HG02798 (cell line): ENCODE measurements at regions not wholly inside any gene's neighbourhood (a gene's known extent, or its start where the extent isn't known, plus 50 kb on each side); places are given as distances from the start of the nearest gene placed in this dataset.
"Not testable (repeated sequence)": the region's sequence is repeated elsewhere in the genome, so short reads cannot be mapped to it uniquely, and the experiment has no call there.

Source experiments
- ATAC-seq: cut with Tn5 transposase; IDR thresholded peaks from one replicate; pipeline ENCODE4 v1.9.1; 2021; ENCODE audit warnings: mild to moderate bottlenecking; ENCODE audit not compliant: unreplicated experiment, poor library complexity

DNA sequence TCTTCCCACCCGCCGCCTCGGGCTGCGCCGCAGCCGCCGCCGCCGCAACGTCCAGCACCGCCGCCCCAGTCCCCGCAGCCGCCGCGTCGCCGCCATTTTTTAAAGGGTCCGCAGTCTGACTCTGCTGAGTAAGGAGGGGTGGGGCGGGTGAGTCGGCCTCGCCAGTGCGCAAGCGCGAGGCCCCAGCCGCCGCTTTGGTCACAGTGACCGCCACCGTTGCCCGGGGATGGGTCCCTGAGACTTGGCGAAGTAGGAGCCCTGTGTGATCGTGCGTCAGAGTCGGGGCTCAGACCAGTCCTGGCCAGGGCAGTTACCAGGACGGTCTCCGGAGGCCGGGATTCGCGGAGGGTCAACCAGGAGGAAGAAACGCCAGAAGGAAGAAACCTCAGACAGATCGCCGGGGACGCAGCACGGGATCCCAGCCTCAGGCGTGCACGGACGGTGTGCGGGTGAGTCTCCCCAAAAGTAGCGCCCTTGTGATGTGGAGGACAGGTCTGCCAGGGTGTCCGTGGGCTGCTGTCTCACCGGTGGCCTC lies 1414.2 kb upstream of the PCDH10 start:
- not testable (repeated sequence) for ATAC-seq

DNA sequence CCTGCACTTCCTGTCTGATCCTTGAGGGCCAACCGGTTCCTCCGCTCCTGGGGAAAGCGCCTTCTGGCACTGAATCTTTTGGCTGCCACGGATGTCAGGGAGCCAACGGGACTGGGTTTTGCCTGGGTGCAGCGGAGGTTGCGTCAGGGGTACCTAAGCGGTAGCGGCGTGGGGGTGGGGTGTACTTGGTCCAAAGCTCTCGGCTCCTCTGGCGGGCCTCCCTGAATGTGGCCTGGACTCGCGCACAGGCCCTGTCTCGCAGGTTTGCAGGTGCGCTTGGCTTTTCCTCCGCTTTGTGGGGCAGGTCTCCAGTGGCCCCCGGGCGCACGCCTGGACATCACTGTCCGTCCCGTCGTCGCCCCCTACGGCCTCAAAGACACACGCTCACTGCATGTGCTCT lies 1410.1 kb upstream of the PCDH10 start:
- ATAC-seq = not testable (repeated sequence)

DNA sequence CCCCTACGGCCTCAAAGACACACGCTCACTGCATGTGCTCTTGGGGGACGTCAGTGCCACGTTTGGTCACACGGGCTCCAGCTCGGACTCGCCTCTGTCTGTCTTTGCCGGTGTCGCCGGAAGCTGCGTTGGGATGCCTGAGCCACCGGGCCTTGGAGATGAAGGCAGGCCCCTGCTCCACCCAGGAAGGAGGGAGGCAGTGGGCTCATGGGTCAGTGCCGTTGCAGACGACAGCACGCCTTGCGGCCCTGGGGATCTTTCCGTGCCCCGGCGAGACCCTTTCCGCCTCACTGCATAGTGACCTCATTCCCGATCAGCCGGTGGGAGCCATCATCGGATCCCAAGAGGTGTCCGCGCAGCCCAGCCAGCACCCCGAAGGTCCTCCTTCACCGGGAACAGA lies 1407.3 kb upstream of the PCDH10 start:
- ATAC-seq = not testable (repeated sequence)

DNA sequence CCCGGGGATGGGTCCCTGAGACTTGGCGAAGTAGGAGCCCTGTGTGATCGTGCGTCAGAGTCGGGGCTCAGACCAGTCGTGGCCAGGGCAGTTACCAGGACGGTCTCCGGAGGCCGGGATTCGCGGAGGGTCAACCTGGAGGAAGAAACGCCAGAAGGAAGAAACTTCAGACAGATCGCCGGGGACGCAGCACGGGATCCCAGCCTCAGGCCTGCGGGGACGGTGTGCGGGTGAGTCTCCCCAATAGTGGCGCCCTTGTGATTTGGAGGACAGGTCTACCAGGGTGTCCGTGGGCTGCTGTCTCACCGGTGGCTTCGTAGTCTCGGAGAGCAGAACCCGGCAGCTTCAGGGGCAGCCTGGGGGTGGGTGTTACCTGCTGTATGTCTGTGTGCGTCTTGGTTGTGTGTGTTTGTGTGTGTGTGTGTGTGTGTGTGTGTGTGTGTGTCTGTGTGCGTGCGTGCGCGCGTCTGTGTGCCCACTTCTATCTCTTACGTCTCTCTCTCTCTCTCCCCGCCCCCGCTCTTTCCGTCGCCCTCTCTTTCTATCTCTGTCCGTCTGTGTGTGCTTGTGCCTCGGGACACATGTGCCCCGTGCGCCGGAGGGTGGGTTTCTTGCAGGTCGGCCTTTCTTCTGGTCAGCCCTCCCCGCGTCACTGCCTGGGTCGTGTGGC lies 1406.4 kb upstream of the PCDH10 start:
- not testable (repeated sequence) for ATAC-seq

DNA sequence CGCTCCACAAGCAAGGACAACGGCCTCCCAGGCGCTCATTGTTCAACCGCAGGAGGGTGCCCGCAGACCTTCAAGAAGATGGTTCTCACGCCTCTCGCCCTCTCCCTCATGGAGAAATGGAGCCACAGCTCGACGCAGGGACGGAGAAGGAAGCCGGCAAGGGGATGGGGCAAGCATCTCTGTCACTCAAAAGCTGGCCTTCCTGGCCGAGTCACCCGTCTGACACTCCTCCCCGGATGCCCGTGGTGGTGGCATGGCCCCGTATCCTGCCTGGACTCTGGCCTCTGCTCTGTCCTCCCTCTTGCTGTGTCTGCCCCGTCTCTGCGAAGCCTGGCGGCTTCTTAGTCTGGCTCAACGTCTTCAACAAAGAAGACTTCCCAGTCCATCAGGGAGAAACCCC lies 1405.7 kb upstream of the PCDH10 start:
- ATAC-seq = not testable (repeated sequence)

DNA sequence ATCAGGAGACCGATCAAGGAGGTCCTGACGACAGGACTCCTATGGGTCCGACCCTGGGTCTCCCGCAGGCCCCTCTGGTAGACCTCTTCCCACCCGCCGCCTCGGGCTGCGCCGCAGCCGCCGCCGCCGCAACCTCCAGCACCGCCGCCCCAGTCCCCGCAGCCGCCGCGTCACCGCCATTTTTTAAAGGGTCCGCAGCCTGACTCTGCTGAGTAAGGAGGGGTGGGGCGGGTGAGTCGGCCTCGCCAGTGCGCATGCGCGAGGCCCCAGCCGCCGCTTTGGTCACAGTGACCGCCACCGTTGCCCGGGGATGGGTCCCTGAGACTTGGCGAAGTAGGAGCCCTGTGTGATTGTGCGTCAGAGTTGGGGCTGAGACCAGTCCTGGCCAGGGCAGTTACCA lies 1401.9 kb upstream of the PCDH10 start:
- ATAC-seq = not testable (repeated sequence)

- ATAC-seq = not testable (repeated sequence)
Measured at GRCh38 chr4:131749224-131749623, 1399.9 kb upstream of the PCDH10 start.

GRCh38 chr4:131750006-131750405 lies 1399.1 kb upstream of the PCDH10 start:
- ATAC-seq = not testable (repeated sequence)

DNA sequence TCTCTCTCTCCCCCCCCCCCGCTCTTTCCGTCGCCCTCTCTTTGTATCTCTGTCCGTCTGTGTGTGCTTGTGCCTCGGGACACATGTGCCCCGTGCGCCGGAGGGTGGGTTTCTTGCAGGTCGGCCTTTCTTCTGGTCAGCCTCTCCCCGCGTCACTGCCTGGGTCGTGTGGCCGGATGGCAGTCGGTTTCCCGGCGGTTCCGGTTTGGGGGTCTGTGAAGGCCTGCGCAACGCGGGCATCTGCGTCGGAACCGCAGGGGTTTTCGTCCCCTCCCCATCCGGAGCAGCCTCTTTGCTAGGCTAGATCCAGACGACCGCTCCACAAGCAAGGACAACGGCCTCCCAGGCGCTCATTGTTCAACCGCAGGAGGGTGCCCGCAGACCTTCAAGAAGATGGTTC lies 1398.6 kb upstream of the PCDH10 start:
- ATAC-seq = not testable (repeated sequence)

DNA sequence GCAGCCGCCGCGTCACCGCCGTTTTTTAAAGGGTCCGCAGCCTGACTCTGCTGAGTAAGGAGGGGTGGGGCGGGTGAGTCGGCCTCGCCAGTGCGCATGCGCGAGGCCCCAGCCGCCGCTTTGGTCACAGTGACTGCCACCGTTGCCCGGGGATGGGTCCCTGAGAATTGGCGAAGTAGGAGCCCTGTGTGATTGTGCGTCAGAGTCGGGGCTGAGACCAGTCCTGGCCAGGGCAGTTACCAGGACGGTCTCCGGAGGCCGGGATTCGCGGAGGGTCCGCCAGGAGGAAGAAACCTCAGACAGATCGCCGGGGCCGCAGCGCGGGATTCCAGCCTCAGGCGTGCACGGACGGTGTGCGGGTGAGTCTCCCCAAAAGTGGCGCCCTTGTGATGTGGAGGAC lies 1386.9 kb upstream of the PCDH10 start:
- ATAC-seq = not testable (repeated sequence)

GRCh38 chr4:131764730-131765129 lies 1384.4 kb upstream of the PCDH10 start:
- ATAC-seq = no peak

GRCh38 chr4:131774382-131774781 lies 1374.7 kb upstream of the PCDH10 start:
- not testable (repeated sequence) for ATAC-seq

DNA sequence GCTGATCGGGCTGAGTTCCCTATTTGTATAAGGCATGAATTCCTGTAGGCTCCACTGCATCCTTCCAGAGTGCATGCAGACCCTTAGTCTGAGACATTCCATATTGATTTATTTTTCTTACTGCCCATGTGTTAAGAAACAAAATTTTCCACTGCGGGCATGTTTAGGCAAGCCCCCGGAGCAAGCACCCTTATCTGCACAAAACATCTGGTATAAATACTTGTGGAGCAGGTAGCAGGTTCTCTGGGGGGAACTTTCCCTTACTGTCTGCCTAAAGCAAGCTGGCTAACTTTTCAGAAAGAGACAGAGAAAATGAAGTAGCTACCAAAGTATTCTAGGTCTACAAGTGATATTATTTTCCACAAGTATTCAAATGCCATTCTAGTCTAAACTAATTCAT lies 1338.5 kb upstream of the PCDH10 start:
- ATAC-seq = not testable (repeated sequence)
